Keratinocyte (primary cell): ENCODE measurements at regions not wholly inside any gene's neighbourhood (a gene's known extent, or its start where the extent isn't known, plus 50 kb on each side); places are given as distances from the start of the nearest gene placed in this dataset.

ENCODE experiments used
- DNase-seq: peaks from one replicate; pipeline ENCODE4 v3.0.0-alpha.2; 2011; ENCODE audit warnings: low read depth, missing footprints, low spot score
- FAIRE-seq: peaks from 2 replicates; lab custom pipeline; 2011; peaks lifted over from hg19 to GRCh38; lab: Jason Lieb, UNC
- H2AFZ ChIP-seq: 2 replicates; pipeline ENCODE4 v1.6.0; 2012; ENCODE audit warnings: low read length, control low read depth, inconsistent platforms; ENCODE audit not compliant: control insufficient read depth
- H3K27ac ChIP-seq: 2 replicates; pipeline ENCODE4 v1.5.1; 2011; ENCODE audit warnings: low read length; ENCODE audit not compliant: control insufficient read depth, insufficient read depth
- H3K27me3 ChIP-seq: 3 replicates; pipeline ENCODE4 v1.6.0; 2011; ENCODE audit warnings: low read length; ENCODE audit not compliant: control insufficient read depth, insufficient read depth; ENCODE audit errors: extremely low read depth
- H3K36me3 ChIP-seq, 2 experiments: 2 replicates in 1 of 2; 3 replicates in 1 of 2; pipeline ENCODE4 v1.5.1; 2011; ENCODE audit warnings: low read length in 2 of 2, mild to moderate bottlenecking in 1 of 2; ENCODE audit not compliant: control insufficient read depth in 2 of 2, insufficient read depth in 2 of 2; ENCODE audit errors: extremely low read depth in 1 of 2
- H3K4me1 ChIP-seq: 3 replicates; pipeline ENCODE4 v1.5.1; 2011; ENCODE audit warnings: low read length; ENCODE audit not compliant: control insufficient read depth, insufficient read depth; ENCODE audit errors: extremely low read depth
- H3K4me2 ChIP-seq: 3 replicates; pipeline ENCODE4 v1.6.0; 2011; ENCODE audit warnings: low read depth, low read length; ENCODE audit not compliant: control insufficient read depth, insufficient read depth; ENCODE audit errors: extremely low read depth
- H3K4me3 ChIP-seq, 3 experiments: fragments of 200-600 bp in 1 of 3; sonication (generic) in 1 of 3; 2 replicates in 2 of 3; 3 replicates in 1 of 3; pipeline ENCODE4 v1.5.1; 2011 to 2016; ENCODE audit warnings: low read length in 3 of 3, mild to moderate bottlenecking in 3 of 3, control low read depth in 2 of 3, inconsistent platforms in 1 of 3, low read depth in 1 of 3, mixed read lengths in 1 of 3, mixed run types in 1 of 3, moderate library complexity in 1 of 3; ENCODE audit not compliant: control insufficient read depth in 2 of 3, insufficient read depth in 2 of 3; ENCODE audit errors: extremely low read depth in 1 of 3
- H3K79me2 ChIP-seq: 2 replicates; pipeline ENCODE4 v1.6.0; 2012; ENCODE audit warnings: low read length; ENCODE audit not compliant: control insufficient read depth, insufficient read depth
- H3K9ac ChIP-seq: 3 replicates; pipeline ENCODE4 v1.6.0; 2011; ENCODE audit warnings: low read length; ENCODE audit not compliant: control insufficient read depth, insufficient read depth; ENCODE audit errors: extremely low read depth
- H3K9me1 ChIP-seq: 3 replicates; pipeline ENCODE4 v1.6.0; 2011; ENCODE audit warnings: low read length; ENCODE audit not compliant: control insufficient read depth, insufficient read depth; ENCODE audit errors: extremely low read depth
- H3K9me3 ChIP-seq: 2 replicates; pipeline ENCODE4 v1.5.1; 2012; ENCODE audit warnings: low read depth, low read length; ENCODE audit not compliant: control insufficient read depth
- H4K20me1 ChIP-seq: 3 replicates; pipeline ENCODE4 v1.6.0; 2011; ENCODE audit warnings: low read length; ENCODE audit not compliant: control insufficient read depth, insufficient read depth; ENCODE audit errors: extremely low read depth
- EZH2 ChIP-seq: IDR thresholded peaks from one replicate; pipeline ENCODE4 v1.6.1; 2012; ENCODE audit warnings: inconsistent platforms, mild to moderate bottlenecking, low read length, moderate library complexity
- dilution Hi-C: fragments of 300-500 bp; cut with MboI; formaldehyde crosslinking; loops from one replicate; pipeline ENCODE4 v1.7.0; 2020; ENCODE audit warnings: low sequenced_read_pairs; ENCODE audit not compliant: extremely low pct_ligation_motif_present
- TF ChIP-seq, protein P1 (sequence below), 3 experiments: IDR thresholded peaks in 1 of 3; conservative IDR thresholded peaks in 1 of 3; optimal IDR thresholded peaks in 1 of 3; 2 replicates in 2 of 3; 3 replicates in 1 of 3; pipeline versions ENCODE3 to v1.5.1; 2011; ENCODE audit warnings: low read length in 3 of 3, mild to moderate bottlenecking in 3 of 3, moderate library complexity in 2 of 3, control low read depth in 1 of 3, inconsistent platforms in 1 of 3; ENCODE audit not compliant: insufficient read depth in 2 of 3; ENCODE audit errors: extremely low read depth in 1 of 3

DNA sequence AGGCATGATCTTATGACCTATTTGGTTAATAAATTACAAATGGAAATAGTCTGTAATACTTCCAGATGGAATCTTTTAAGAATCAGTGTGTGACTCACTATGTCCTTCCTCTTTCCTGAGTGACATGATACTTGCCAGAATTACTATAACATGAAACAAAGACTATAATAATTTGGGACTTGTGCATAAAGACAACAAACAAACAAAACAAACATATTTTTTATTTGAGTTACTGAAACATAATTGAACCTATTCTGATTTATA is 1268.1 kb downstream of the OTOL1 start:
- FAIRE-seq (no peak), DNase-seq (no peak)
- Histone ChIP-seq H3K27ac (no peak overlapping the region), H2AFZ (no peak overlapping the region), H3K36me3 (no peaks in the 10 kb centered on the region), H3K9me1 (no peaks in the 10 kb centered on the region), H3K27me3 (no peaks in the 10 kb centered on the region), H3K4me1 (no peaks in the 10 kb centered on the region), H3K9me3 (peaks cover 2% of the 10 kb centered on the region), H4K20me1 (no peaks in the 10 kb centered on the region), H3K79me2 (no peaks in the 10 kb centered on the region), H3K9ac (no peak overlapping the region), H3K4me2 (no peak overlapping the region), H3K4me3 (no peak overlapping the region)
- TF ChIP-seq, protein P1, sequence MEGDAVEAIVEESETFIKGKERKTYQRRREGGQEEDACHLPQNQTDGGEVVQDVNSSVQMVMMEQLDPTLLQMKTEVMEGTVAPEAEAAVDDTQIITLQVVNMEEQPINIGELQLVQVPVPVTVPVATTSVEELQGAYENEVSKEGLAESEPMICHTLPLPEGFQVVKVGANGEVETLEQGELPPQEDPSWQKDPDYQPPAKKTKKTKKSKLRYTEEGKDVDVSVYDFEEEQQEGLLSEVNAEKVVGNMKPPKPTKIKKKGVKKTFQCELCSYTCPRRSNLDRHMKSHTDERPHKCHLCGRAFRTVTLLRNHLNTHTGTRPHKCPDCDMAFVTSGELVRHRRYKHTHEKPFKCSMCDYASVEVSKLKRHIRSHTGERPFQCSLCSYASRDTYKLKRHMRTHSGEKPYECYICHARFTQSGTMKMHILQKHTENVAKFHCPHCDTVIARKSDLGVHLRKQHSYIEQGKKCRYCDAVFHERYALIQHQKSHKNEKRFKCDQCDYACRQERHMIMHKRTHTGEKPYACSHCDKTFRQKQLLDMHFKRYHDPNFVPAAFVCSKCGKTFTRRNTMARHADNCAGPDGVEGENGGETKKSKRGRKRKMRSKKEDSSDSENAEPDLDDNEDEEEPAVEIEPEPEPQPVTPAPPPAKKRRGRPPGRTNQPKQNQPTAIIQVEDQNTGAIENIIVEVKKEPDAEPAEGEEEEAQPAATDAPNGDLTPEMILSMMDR (optimal IDR thresholded peaks at IDR 0.05 in 1 of 3, IDR thresholded peaks at IDR 0.05 in 1 of 3, conservative IDR thresholded peaks at IDR 0.05 in 1 of 3; ENCODE audit: extremely low read depth in 1 of 3, insufficient read depth in 2 of 3, low read length in 3 of 3): no peak
- TF ChIP-seq EZH2: no peak
- dilution Hi-C loops: no loop called here

DNA sequence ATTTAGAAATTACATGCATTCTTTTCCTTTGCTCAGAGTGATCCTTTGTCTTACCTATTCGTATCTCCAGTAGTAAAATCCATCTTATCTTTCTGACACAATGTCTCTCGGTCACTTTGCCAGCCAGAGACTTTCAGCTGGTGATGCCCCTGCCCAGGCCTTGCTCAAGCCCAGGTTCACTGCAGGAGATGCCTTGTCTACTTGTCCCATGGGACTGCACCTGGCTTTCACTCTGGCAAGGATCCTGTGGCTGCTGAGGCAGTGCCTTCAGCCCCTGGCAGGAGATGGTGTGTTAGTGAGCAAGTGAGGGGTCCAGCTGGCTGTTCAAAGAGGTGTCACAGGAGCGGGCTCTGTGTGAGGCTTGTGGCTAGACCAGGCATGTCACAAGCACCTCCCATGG is 1268.9 kb downstream of the OTOL1 start:
- Histone ChIP-seq H3K4me1 (no peaks in the 10 kb centered on the region), H3K9me1 (no peaks in the 10 kb centered on the region), H3K36me3 (no peaks in the 10 kb centered on the region), H3K9ac (no peak overlapping the region), H3K27me3 (no peaks in the 10 kb centered on the region), H2AFZ (no peak overlapping the region), H4K20me1 (no peaks in the 10 kb centered on the region), H3K27ac (no peak overlapping the region), H3K9me3 (peaks cover 2% of the 10 kb centered on the region), H3K4me2 (no peak overlapping the region), H3K79me2 (no peaks in the 10 kb centered on the region), H3K4me3 (no peak overlapping the region)
- dilution Hi-C loops: no loop called here
- no peak for DNase-seq
- TF ChIP-seq, protein P1 (optimal IDR thresholded peaks at IDR 0.05 in 1 of 3, IDR thresholded peaks at IDR 0.05 in 1 of 3, conservative IDR thresholded peaks at IDR 0.05 in 1 of 3; ENCODE audit: extremely low read depth in 1 of 3, insufficient read depth in 2 of 3, low read length in 3 of 3): no peak
- no peak for TF ChIP-seq EZH2
- no peak for FAIRE-seq
